ENCODE measurements at regions not wholly inside any gene's neighbourhood (a gene's known extent, or its start where the extent isn't known, plus 50 kb on each side); places are given as distances from the start of the nearest gene placed in this dataset.

DNA sequence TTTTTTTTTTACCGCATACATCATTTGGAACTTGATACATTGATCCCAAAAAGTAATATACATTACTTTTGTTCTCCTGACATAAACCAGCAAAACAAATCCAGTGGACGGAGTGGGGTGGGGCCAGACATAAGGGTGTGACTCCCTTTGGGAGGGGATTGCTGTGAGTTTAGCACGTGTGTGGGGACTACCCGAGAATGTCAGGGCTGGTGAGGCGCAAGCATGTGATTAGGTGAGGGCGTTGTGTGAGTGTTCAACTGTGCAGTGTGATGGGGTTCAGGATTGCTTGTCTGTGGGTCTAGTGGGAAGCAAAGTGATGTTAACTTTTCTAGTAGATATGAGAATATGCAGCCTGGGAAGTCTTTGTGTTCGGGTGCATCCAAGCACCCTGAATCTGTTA is 468.0 kb downstream of the TSHZ3 start:
- Histone ChIP-seq H3K9me3 (ENCODE audit: control insufficient read depth, insufficient read depth, low read length) (no peaks in the 10 kb centered on the region; the same call in 1 of the 2 replicates), H3K9ac (ENCODE audit: low read depth, low read length) (no peak overlapping the region), H3K36me3 (ENCODE audit: insufficient read depth, low read length) (no peaks in the 10 kb centered on the region), H3K4me1 (ENCODE audit: insufficient read depth, low read length) (no peaks in the 10 kb centered on the region)

DNA sequence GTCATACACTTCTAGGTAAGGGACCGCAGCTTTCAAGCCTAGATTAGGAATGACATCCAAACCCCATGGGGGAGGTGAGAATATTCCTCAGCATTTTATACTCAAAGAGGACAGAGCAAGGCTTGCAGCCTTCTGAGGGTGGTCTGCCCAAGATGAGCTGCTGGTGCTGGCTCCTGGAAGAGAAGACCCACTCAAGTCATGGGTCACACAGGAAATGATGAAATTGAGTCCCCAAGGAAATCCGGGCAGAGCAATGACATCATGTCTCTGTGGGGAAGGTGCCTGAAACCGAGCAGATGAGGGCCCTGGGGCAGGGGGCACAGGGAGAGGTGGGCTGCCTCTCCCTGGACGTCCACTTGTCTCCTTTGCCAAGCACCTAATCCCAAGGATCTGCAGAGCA is 468.7 kb downstream of the TSHZ3 start:
- H3K9me3 ChIP-seq (ENCODE audit: control insufficient read depth, insufficient read depth, low read length), result no peaks in the 10 kb centered on the region; the same call in 1 of the 2 replicates
- H3K36me3 ChIP-seq (ENCODE audit: insufficient read depth, low read length), result no peaks in the 10 kb centered on the region
- no peaks in the 10 kb centered on the region for H3K4me1 ChIP-seq (ENCODE audit: insufficient read depth, low read length)
- no peak overlapping the region for H3K9ac ChIP-seq (ENCODE audit: low read depth, low read length)

DNA sequence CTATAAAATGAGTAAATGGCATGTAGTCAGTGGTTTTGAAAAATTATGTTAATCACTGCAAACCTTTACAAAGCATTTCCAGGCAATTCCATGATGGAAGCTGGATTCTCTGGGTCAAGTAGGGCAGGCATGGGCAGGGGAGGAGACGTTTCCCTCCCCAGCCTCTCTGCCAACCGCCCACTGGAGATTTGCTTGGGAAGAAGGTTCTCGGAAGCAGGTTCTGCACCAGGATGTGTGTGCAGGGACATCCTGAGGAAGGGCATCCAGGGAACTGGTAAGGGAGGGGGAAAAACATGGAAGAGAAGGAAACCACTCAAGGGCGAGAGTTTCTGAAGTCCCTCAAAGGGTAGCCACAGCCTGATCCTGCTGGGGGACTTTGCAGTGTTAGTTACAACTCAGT is 469.1 kb downstream of the TSHZ3 start:
- Histone ChIP-seq H3K9me3 (ENCODE audit: control insufficient read depth, insufficient read depth, low read length) (no peaks in the 10 kb centered on the region; the same call in 1 of the 2 replicates), H3K36me3 (ENCODE audit: insufficient read depth, low read length) (no peaks in the 10 kb centered on the region), H3K4me1 (ENCODE audit: insufficient read depth, low read length) (no peaks in the 10 kb centered on the region), H3K9ac (ENCODE audit: low read depth, low read length) (no peak overlapping the region)

DNA sequence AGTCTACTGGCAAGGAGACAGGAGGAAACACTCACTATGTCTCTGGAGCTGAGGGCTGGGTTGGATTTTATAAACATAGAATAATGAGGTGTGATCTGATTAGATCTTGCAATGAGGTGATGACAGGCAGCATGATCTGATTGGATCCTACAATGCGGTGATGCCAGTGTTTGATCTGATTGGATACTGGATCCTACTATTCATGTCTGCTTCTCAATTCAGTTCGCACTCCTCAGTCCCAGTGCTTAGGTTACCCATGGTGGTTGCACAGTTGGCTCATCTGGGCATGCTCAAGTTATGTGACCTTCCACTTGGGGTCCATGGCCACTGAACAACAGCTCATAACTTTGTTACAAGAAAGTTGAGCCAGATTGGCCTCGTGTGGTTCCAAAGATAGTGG is 469.5 kb downstream of the TSHZ3 start:
- Histone ChIP-seq H3K9ac (ENCODE audit: low read depth, low read length) (no peak overlapping the region), H3K36me3 (ENCODE audit: insufficient read depth, low read length) (no peaks in the 10 kb centered on the region), H3K4me1 (ENCODE audit: insufficient read depth, low read length) (no peaks in the 10 kb centered on the region)

DNA sequence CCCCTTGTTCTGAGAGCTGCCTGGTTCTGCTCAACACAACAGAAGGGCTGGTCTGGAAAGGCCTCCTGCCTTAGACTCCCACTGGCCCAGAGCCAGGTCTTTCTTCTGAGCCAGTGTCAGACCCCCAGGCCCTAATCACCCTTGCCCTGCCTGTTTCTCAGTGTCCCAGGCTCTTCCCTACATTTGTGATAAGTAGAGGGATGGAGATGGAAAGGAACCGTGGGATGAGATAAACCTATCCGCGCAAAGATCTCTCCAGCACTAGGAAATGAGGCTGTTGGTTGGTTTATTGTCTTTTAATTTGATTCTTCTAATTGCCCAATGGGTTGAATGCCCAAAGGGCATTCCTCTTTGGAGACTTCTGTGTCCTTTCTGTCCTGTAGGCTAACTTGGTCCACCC is 470.0 kb downstream of the TSHZ3 start:
- H3K9ac ChIP-seq (ENCODE audit: low read depth, low read length), result no peak overlapping the region
- no peaks in the 10 kb centered on the region; the same call in 1 of the 2 replicates for H3K9me3 ChIP-seq (ENCODE audit: control insufficient read depth, insufficient read depth, low read length)
- H3K36me3 ChIP-seq (ENCODE audit: insufficient read depth, low read length), result no peaks in the 10 kb centered on the region
- H3K4me1 ChIP-seq (ENCODE audit: insufficient read depth, low read length), result no peaks in the 10 kb centered on the region

More for the DNA sequence above, 469.5 kb downstream of the TSHZ3 start:
- H3K9me3 ChIP-seq (ENCODE audit: control insufficient read depth, insufficient read depth, low read length), result no peaks in the 10 kb centered on the region; the same call in 1 of the 2 replicates

DNA sequence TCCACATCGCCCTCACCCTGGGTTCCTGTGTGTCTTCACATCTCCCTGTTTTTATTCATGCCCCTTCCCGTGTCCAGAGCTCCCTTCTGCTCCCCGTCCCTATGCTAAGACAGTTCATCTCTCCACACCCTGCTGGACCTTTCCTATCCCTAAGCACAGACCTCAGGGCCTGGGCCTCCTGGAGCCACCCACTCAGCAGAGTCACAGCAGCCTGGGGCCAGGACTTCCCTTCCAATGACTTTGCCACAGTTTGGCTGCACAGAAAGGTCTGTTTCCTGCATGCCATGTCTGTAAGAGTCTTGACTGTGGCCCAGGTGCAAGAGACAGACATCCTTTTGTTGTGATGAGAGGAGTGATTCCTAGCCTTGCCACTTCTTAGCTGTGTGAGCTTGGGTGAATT is 470.7 kb downstream of the TSHZ3 start:
- Histone ChIP-seq H3K9ac (ENCODE audit: low read depth, low read length) (no peak overlapping the region), H3K9me3 (ENCODE audit: control insufficient read depth, insufficient read depth, low read length) (no peaks in the 10 kb centered on the region; the same call in 1 of the 2 replicates), H3K36me3 (ENCODE audit: insufficient read depth, low read length) (no peaks in the 10 kb centered on the region), H3K4me1 (ENCODE audit: insufficient read depth, low read length) (no peaks in the 10 kb centered on the region)

DNA sequence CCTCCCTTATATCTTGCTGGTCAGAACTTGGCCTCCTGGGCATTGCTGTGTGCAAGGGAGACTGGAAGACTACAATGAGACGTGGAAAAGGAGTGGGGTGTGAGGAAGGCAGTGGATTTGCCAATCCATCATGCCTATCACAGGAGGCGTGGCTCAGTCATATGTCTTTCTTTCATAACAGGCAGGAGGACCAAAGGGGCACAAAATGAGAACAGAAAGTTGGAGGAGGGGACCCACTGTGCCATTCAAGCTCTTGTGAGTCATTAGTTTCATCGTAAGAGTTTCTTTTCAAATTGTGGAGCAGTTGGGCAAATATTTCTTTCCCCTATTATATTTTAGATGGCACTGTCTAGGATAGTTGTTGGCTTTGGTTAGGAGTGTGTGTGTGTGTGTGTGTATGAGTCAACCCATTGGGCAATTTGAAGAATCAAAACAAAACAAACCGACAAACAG is 471.5 kb downstream of the TSHZ3 start:
- Histone ChIP-seq H3K9ac (ENCODE audit: low read depth, low read length) (no peak overlapping the region), H3K4me1 (ENCODE audit: insufficient read depth, low read length) (no peaks in the 10 kb centered on the region), H3K9me3 (ENCODE audit: control insufficient read depth, insufficient read depth, low read length) (no peaks in the 10 kb centered on the region; the same call in 1 of the 2 replicates), H3K36me3 (ENCODE audit: insufficient read depth, low read length) (no peaks in the 10 kb centered on the region)

DNA sequence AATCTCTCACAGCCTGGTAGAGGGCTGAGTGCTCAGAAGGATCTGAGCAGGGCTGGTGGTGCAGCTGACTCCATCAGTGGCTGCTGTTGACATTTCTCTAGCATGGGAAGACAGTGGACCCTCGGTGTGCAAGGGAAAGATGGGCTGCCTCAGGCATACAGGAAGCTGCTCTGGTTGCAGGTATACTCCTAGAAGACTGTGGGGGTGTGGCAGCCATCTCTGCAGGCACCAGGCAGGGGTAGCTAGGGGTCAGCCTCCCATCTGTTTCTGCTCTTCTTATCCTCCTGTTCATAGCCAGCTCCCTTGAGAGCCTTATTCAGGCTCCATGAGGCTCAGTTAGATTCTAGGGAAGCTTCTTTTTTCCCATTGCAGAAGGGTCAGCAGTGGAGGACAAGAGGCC is 475.5 kb downstream of the TSHZ3 start:
- no peaks in the 10 kb centered on the region for H3K4me1 ChIP-seq (ENCODE audit: insufficient read depth, low read length)
- no peak overlapping the region for H3K9ac ChIP-seq (ENCODE audit: low read depth, low read length)
- no peaks in the 10 kb centered on the region for H3K36me3 ChIP-seq (ENCODE audit: insufficient read depth, low read length)
- H3K9me3 ChIP-seq (ENCODE audit: control insufficient read depth, insufficient read depth, low read length), result no peaks in the 10 kb centered on the region

DNA sequence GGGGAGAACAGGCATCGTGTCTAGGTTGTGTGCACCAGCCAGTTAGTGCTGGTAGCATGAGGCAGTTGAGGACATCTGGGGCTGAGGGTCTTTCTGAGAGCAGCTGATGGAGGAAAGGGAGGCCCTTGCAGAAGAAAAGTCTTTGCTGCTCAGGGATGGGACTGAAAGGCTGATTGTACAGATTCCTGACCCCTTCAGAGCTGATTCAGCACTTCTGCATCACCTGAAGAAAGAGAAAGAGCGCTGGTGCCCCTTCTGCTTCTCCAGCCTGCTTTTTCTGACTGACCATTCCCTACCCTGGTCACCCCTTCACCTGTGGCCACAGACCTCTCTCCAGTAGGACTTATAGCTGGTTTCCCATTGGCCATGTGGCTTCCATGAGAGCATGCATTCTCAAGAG is 476.2 kb downstream of the TSHZ3 start:
- no peaks in the 10 kb centered on the region for H3K36me3 ChIP-seq (ENCODE audit: insufficient read depth, low read length)
- no peaks in the 10 kb centered on the region for H3K9me3 ChIP-seq (ENCODE audit: control insufficient read depth, insufficient read depth, low read length)
- no peaks in the 10 kb centered on the region for H3K4me1 ChIP-seq (ENCODE audit: insufficient read depth, low read length)
- H3K9ac ChIP-seq (ENCODE audit: low read depth, low read length), result no peak overlapping the region

DNA sequence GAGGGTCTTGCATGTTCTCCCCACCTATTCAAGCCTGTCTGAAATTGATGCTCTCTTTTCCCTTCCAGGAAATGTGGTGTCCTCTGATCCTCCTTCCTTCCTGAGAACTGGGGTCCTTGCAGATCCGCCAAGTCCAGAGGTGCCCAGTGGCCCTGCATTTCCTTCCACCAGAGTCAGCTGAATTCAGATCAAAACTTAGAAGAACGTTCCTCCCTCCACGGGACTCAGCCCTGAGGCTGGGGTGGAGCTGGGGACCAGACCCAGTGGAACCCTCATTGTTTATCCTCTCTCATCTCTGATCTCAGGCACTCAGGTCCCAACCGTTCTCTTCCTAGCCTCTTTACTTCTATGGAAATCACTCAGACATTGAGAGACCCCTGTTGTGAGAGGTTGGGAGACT is 477.3 kb downstream of the TSHZ3 start:
- Histone ChIP-seq H3K4me1 (ENCODE audit: insufficient read depth, low read length) (no peaks in the 10 kb centered on the region), H3K9me3 (ENCODE audit: control insufficient read depth, insufficient read depth, low read length) (no peaks in the 10 kb centered on the region), H3K9ac (ENCODE audit: low read depth, low read length) (no peak overlapping the region), H3K36me3 (ENCODE audit: insufficient read depth, low read length) (no peaks in the 10 kb centered on the region)

DNA sequence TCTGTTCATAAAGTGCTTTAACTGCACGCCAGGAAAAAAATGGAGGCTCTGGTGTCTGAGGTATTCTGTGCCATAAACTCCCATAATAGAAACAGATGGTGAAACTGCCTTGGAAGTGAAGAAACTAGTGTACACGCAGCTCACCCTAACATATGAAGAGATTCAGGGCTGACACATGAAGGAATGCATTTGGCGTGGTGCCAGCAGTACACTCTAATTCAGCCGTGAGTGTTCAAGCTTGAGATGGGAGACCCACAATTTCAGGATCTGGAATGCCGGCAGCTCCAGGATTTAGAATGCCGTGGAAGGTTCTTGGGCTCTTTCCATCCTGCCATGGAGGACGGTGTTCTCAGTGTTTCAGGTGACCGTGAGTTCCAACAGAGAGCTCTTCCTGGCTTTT is 478.4 kb downstream of the TSHZ3 start:
- Histone ChIP-seq H3K9me3 (ENCODE audit: control insufficient read depth, insufficient read depth, low read length) (no peaks in the 10 kb centered on the region), H3K4me1 (ENCODE audit: insufficient read depth, low read length) (no peaks in the 10 kb centered on the region), H3K9ac (ENCODE audit: low read depth, low read length) (no peak overlapping the region), H3K36me3 (ENCODE audit: insufficient read depth, low read length) (no peaks in the 10 kb centered on the region)

DNA sequence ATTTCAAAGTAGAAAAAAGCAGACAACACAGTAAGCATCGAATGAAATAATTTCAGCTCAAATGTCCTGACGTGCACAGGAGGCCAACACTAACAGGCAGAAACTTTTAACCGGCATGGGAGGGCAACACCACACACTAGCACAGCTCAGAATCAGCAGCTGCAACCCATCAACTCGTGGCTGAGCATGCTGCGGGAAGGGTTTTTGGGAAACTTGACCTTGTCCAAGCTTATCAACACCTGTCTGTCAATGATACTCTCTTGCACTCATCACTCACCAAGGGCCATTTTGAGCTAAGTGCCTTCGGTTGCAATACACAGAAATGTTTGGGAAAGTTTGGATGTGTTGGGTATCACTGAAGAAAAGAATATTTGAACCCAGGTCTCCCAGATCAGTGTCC is 483.7 kb downstream of the TSHZ3 start:
- Histone ChIP-seq H3K9ac (ENCODE audit: low read depth, low read length) (no peak overlapping the region), H3K9me3 (ENCODE audit: control insufficient read depth, insufficient read depth, low read length) (no peaks in the 10 kb centered on the region), H3K36me3 (ENCODE audit: insufficient read depth, low read length) (no peaks in the 10 kb centered on the region), H3K4me1 (ENCODE audit: insufficient read depth, low read length) (no peaks in the 10 kb centered on the region)

DNA sequence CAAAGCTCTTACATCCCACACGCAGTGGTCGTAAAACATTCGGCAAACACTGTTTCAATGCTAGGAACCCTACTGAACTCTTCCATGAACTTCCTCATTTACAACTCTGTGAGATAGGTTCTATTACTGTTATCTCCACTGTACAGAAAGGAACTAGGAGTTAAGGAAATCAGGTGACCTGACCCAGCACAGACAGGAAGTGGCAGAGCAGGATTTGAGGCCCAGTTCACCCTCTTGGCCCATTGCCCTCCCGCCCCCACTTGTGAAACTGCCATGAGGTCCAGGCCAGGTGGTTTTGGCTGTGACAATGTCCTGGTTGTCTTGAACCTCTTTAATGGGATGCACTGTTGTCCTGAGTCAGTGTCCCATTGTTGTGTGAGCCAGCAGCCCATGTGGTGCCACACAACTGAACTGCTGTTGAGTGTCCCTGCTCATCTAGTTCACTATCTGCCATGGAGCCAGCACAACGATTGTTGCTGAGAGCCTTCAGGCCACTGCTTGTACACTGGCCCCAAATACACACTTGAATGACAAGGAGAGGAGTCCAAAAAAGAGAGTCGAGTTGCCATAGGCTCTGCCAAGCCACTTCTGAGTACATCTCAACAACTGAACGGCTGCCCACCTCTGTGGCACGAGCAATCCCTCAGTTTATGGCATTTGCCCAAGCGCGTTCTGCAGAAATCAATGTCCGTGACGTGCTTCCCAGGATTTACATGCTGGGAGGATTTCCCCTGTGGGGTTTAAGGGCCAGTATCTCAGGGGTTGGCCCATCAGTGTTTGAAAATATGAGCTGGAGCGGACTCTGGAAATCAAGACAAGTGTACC is 484.6 kb downstream of the TSHZ3 start:
- Histone ChIP-seq H3K9ac (ENCODE audit: low read depth, low read length) (no peak overlapping the region), H3K4me1 (ENCODE audit: insufficient read depth, low read length) (no peaks in the 10 kb centered on the region), H3K9me3 (ENCODE audit: control insufficient read depth, insufficient read depth, low read length) (no peaks in the 10 kb centered on the region), H3K36me3 (ENCODE audit: insufficient read depth, low read length) (no peaks in the 10 kb centered on the region)

DNA sequence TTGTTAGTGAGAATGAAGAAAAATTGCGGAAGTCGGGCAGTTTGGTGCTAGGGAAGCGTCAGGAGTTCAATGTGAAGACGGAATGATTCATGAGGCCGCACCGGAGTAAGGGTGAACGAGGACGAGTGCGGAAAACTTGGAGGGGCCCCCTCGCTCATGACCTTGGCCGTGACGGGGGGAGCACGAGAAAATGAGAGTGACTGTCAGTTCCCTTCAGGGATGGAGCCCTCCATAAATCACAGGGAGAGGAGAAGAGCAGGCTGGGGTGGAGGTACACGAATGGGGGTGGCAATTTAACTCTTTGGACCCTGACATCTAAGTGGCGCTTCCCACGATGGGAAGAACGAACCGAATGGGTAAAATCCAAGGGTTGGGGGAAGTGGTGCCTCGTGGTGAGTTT is 486.4 kb downstream of the TSHZ3 start:
- Histone ChIP-seq H3K9ac (ENCODE audit: low read depth, low read length) (no peak overlapping the region), H3K9me3 (ENCODE audit: control insufficient read depth, insufficient read depth, low read length) (no peaks in the 10 kb centered on the region), H3K36me3 (ENCODE audit: insufficient read depth, low read length) (no peaks in the 10 kb centered on the region), H3K4me1 (ENCODE audit: insufficient read depth, low read length) (no peaks in the 10 kb centered on the region)

DNA sequence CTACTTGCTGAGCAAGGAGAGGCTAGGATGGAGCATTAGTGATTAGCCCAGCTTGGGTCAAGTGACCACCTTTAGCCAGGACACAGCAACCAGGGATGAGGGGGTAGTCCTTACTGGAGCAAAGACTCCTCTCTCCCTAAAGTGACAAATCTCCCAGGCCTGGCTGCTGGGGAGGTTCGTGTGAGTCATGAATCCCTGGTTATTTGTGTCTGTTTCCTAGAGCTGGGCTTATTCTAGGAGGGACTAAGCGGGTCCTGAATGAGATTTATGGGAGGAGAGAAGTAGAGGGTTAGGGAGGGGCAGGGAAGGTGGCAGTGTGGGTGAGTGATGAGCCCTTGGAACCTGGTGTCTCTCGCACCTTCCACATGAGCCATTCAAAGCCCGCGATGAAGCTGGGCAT is 487.3 kb downstream of the TSHZ3 start:
- Histone ChIP-seq H3K4me1 (ENCODE audit: insufficient read depth, low read length) (no peaks in the 10 kb centered on the region), H3K9me3 (ENCODE audit: control insufficient read depth, insufficient read depth, low read length) (no peaks in the 10 kb centered on the region), H3K9ac (ENCODE audit: low read depth, low read length) (no peak overlapping the region), H3K36me3 (ENCODE audit: insufficient read depth, low read length) (no peaks in the 10 kb centered on the region)

All from ES-I3 (cell line).